PC-3 (cell line): ENCODE measurements at regions not wholly inside any gene's neighbourhood (a gene's known extent, or its start where the extent isn't known, plus 50 kb on each side); places are given as distances from the start of the nearest gene placed in this dataset.

ENCODE experiments used
- ATAC-seq: fragments of 200-7000 bp; cut with Tn5 transposase; 2 replicates; pipeline ENCODE4 v1.9.1; 2020; ENCODE audit warnings: mild to moderate bottlenecking, moderate library complexity
- BruUV-seq: library from RNA; stranded (reverse); fragments of 400-500 nt; replicated peaks from 2 replicates; lab custom pipeline; 2021; lab: Mats Ljungman, UMichigan
- CTCF ChIA-PET: fragments of 300-600 bp; sonication (Branson Sonifier 250); formaldehyde crosslinking; loops from one replicate; lab custom pipeline; 2022; ENCODE audit warnings: antibody characterized with exemption; lab: Charles Lee
- POLR2A ChIA-PET: fragments of 300-600 bp; sonication (Branson Sonifier 250); formaldehyde crosslinking; loops from one replicate; lab custom pipeline; 2022; ENCODE audit warnings: antibody characterized with exemption; ENCODE audit not compliant: unreplicated experiment; lab: Charles Lee
- DNase-seq: peaks from one replicate; pipeline ENCODE4 v3.0.0-alpha.2; 2015
- H2AFZ ChIP-seq: fragments of 300-600 bp; sonication (generic); 2 replicates; pipeline ENCODE4 v1.6.0; 2016; ENCODE audit warnings: antibody characterized with exemption, low read length
- H3F3A ChIP-seq: fragments of 300-600 bp; sonication (generic); one replicate; pipeline ENCODE4 v1.6.0; 2017; ENCODE audit warnings: antibody characterized with exemption, low read length, control low read depth, mild to moderate bottlenecking; ENCODE audit not compliant: unreplicated experiment
- H3K27ac ChIP-seq: fragments of 300-600 bp; sonication (generic); 2 replicates; pipeline ENCODE4 v1.5.1; 2016; ENCODE audit warnings: mild to moderate bottlenecking, low read length
- H3K27me3 ChIP-seq: fragments of 300-600 bp; sonication (generic); 2 replicates; pipeline ENCODE4 v1.6.1; 2016; ENCODE audit warnings: low read length, mixed read lengths
- H3K36me3 ChIP-seq: fragments of 300-600 bp; sonication (generic); 2 replicates; pipeline ENCODE4 v1.6.1; 2016; ENCODE audit warnings: low read depth, mixed run types, low read length, mixed read lengths
- H3K4me1 ChIP-seq: fragments of 300-600 bp; sonication (generic); 2 replicates; pipeline ENCODE4 v1.5.1; 2016; ENCODE audit warnings: low read length; ENCODE audit not compliant: insufficient read depth
- H3K4me2 ChIP-seq: fragments of 300-600 bp; sonication (generic); 2 replicates; pipeline ENCODE4 v1.6.0; 2016; ENCODE audit warnings: low read length
- H3K4me3 ChIP-seq: fragments of 300-600 bp; sonication (generic); 2 replicates; pipeline ENCODE4 v1.5.1; 2016; ENCODE audit warnings: mild to moderate bottlenecking, low read length, mixed read lengths
- H3K79me2 ChIP-seq: fragments of 300-600 bp; sonication (generic); 2 replicates; pipeline ENCODE4 v1.6.1; 2017; ENCODE audit warnings: low read length, mixed read lengths
- H3K9ac ChIP-seq: fragments of 300-600 bp; sonication (generic); 2 replicates; pipeline ENCODE4 v1.6.0; 2016; ENCODE audit warnings: mild to moderate bottlenecking, low read length
- H3K9me2 ChIP-seq: fragments of 300-600 bp; sonication (generic); replicated peaks from 2 replicates; pipeline ENCODE4 v1.6.1; 2016; ENCODE audit warnings: mixed run types, low read length, mixed read lengths
- H3K9me3 ChIP-seq: fragments of 300-600 bp; sonication (generic); 2 replicates; pipeline ENCODE4 v1.6.1; 2016; ENCODE audit warnings: low read length, mixed read lengths
- H4K20me1 ChIP-seq: fragments of 300-600 bp; sonication (generic); 2 replicates; pipeline ENCODE4 v1.6.1; 2016; ENCODE audit warnings: low read length, mixed read lengths
- CTCF ChIP-seq: fragments of 300-600 bp; sonication (generic); conservative IDR thresholded peaks from 2 replicates; pipeline ENCODE4 v1.5.1; 2017; ENCODE audit warnings: antibody characterized with exemption, low read depth, mild to moderate bottlenecking, low read length
- EZH2 ChIP-seq: fragments of 300-600 bp; sonication (generic); IDR thresholded peaks from one replicate; pipeline ENCODE4 v1.6.1; 2017; ENCODE audit warnings: antibody characterized with exemption, mild to moderate bottlenecking, low read length; ENCODE audit not compliant: unreplicated experiment
- EZH2phosphoT487 ChIP-seq: fragments of 300-600 bp; sonication (generic); IDR thresholded peaks from 2 replicates; pipeline ENCODE4 v1.6.1; 2018; ENCODE audit warnings: mild to moderate bottlenecking, antibody characterized with exemption, low read length, borderline replicate concordance
- intact Hi-C: fragments of 100-400 bp; cut with micrococcal nuclease; formaldehyde crosslinking; loops from 2 replicates; pipeline ENCODE4 v1.9.0; 2023

GRCh38 chr12:60216226-60216625 lies 620.4 kb downstream of the SLC16A7 start:
- H2AFZ ChIP-seq, result no peak overlapping the region
- no peaks in the 10 kb centered on the region for H3K27me3 ChIP-seq
- H3K9me3 ChIP-seq, result 0 out of 2 replicates have a peak, but pooled peaks cover 9% of the 10 kb centered on the region
- CTCF ChIA-PET, result no interaction called here
- H3K27ac ChIP-seq, result no peak overlapping the region
- intact Hi-C loops, result no loop called here
- H3K36me3 ChIP-seq, result no peaks in the 10 kb centered on the region
- no peaks in the 10 kb centered on the region for H3K4me1 ChIP-seq
- H3K79me2 ChIP-seq, result no peaks in the 10 kb centered on the region
- no TSS peak for BruUV-seq
- H3K4me3 ChIP-seq, result no peak overlapping the region
- no peak for TF ChIP-seq EZH2phosphoT487
- TF ChIP-seq CTCF, result no peak
- TF ChIP-seq EZH2, result no peak
- H3K4me2 ChIP-seq, result no peak overlapping the region
- no peak for DNase-seq
- ATAC-seq, result no peak
- no peaks in the 10 kb centered on the region for H3F3A ChIP-seq
- no peaks in the 10 kb centered on the region for H4K20me1 ChIP-seq
- H3K9me2 ChIP-seq, result no peaks in the 10 kb centered on the region
- H3K9ac ChIP-seq, result no peak overlapping the region
- POLR2A ChIA-PET, result no interaction called here

- TF ChIP-seq EZH2 (no peak), EZH2phosphoT487 (no peak)
- no peaks in the 10 kb centered on the region for H3K79me2 ChIP-seq
- H3K9ac ChIP-seq, result no peak overlapping the region
- no peak overlapping the region for H2AFZ ChIP-seq
- no peaks in the 10 kb centered on the region for H3K4me1 ChIP-seq
- BruUV-seq, result no TSS peak
- H3K9me3 ChIP-seq, result 0 out of 2 replicates have a peak, but pooled peaks cover 7% of the 10 kb centered on the region
- H3K36me3 ChIP-seq, result no peaks in the 10 kb centered on the region
- H3K27me3 ChIP-seq, result no peaks in the 10 kb centered on the region
- intact Hi-C loops, result no loop called here
- no peaks in the 10 kb centered on the region for H3K9me2 ChIP-seq
- no peak overlapping the region for H3K4me3 ChIP-seq
- H3F3A ChIP-seq, result no peaks in the 10 kb centered on the region
- DNase-seq (no peak), ATAC-seq (no peak)
- ChIA-PET CTCF (no interaction called here), POLR2A (no interaction called here)
- no peak overlapping the region for H3K4me2 ChIP-seq
- H4K20me1 ChIP-seq, result no peaks in the 10 kb centered on the region
- no peak overlapping the region for H3K27ac ChIP-seq
Measured at GRCh38 chr12:60223242-60223641, 627.4 kb downstream of the SLC16A7 start.

- DNase-seq (no peak), ATAC-seq (no peak)
- Histone ChIP-seq H2AFZ (no peak overlapping the region), H3K27ac (no peak overlapping the region), H3K4me3 (no peak overlapping the region), H3K4me1 (no peaks in the 10 kb centered on the region), H4K20me1 (no peaks in the 10 kb centered on the region), H3F3A (no peaks in the 10 kb centered on the region), H3K27me3 (no peaks in the 10 kb centered on the region), H3K4me2 (no peak overlapping the region), H3K9me3 (0 out of 2 replicates have a peak, but pooled peaks cover 7% of the 10 kb centered on the region), H3K36me3 (no peaks in the 10 kb centered on the region), H3K9me2 (no peaks in the 10 kb centered on the region), H3K79me2 (no peaks in the 10 kb centered on the region), H3K9ac (no peak overlapping the region)
- POLR2A ChIA-PET, result no interaction called here
- intact Hi-C loops, result no loop called here
- no TSS peak for BruUV-seq
- TF ChIP-seq CTCF (no peak), EZH2 (no peak), EZH2phosphoT487 (no peak)
- CTCF ChIA-PET, result no interaction called here
Measured at GRCh38 chr12:60225216-60226000, 629.6 kb downstream of the SLC16A7 start.
